ENCODE measurements at regions not wholly inside any gene's neighbourhood (a gene's known extent, or its start where the extent isn't known, plus 50 kb on each side); places are given as distances from the start of the nearest gene placed in this dataset.

GRCh38 chr5:2896371-2897275 lies 145.1 kb upstream of the IRX2 start:
- no peak for DNase-seq (ENCODE audit: low read depth)

GRCh38 chr5:2895876-2896275 lies 144.4 kb upstream of the IRX2 start:
- no peak for DNase-seq (ENCODE audit: low read depth)

GRCh38 chr5:2895196-2895595 lies 143.7 kb upstream of the IRX2 start:
- no peak for DNase-seq (ENCODE audit: low read depth)

- no peak for DNase-seq (ENCODE audit: low read depth)
Measured at GRCh38 chr5:2894736-2895135, 143.3 kb upstream of the IRX2 start.

GRCh38 chr5:2894316-2894715 lies 142.8 kb upstream of the IRX2 start:
- no peak for DNase-seq (ENCODE audit: low read depth)

GRCh38 chr5:2892466-2893000 lies 141.1 kb upstream of the IRX2 start:
- DNase-seq (ENCODE audit: low read depth): no peak

GRCh38 chr5:2891781-2892180 lies 140.3 kb upstream of the IRX2 start:
- no peak for DNase-seq (ENCODE audit: low read depth)

GRCh38 chr5:2890011-2890410 lies 138.5 kb upstream of the IRX2 start:
- DNase-seq (ENCODE audit: low read depth): no peak

GRCh38 chr5:2888520-2889060 lies 137.1 kb upstream of the IRX2 start:
- no peak for DNase-seq (ENCODE audit: low read depth)

- no peak for DNase-seq (ENCODE audit: low read depth)
Measured at GRCh38 chr5:2887481-2888348, 136.2 kb upstream of the IRX2 start.

- no peak for DNase-seq (ENCODE audit: low read depth)
Measured at GRCh38 chr5:2886531-2886930, 135.1 kb upstream of the IRX2 start.

GRCh38 chr5:2883771-2884170 lies 132.3 kb upstream of the IRX2 start:
- DNase-seq (ENCODE audit: low read depth): no peak

GRCh38 chr5:2879701-2880100 lies 128.2 kb upstream of the IRX2 start:
- DNase-seq (ENCODE audit: low read depth): no peak

GRCh38 chr5:2877522-2877921 lies 126.0 kb upstream of the IRX2 start:
- DNase-seq (ENCODE audit: low read depth): no peak

- DNase-seq (ENCODE audit: low read depth): no peak
Measured at GRCh38 chr5:2876183-2876582, 124.7 kb upstream of the IRX2 start.

GRCh38 chr5:2874099-2874498 lies 122.6 kb upstream of the IRX2 start:
- no peak for DNase-seq (ENCODE audit: low read depth)

- DNase-seq (ENCODE audit: low read depth): no peak
Measured at GRCh38 chr5:2872676-2873075, 121.2 kb upstream of the IRX2 start.

- no peak for DNase-seq (ENCODE audit: low read depth)
Measured at GRCh38 chr5:2871282-2871681, 119.8 kb upstream of the IRX2 start.

GRCh38 chr5:2869471-2869870 lies 118.0 kb upstream of the IRX2 start:
- no peak for DNase-seq (ENCODE audit: low read depth)

GRCh38 chr5:2867373-2867933 lies 116.0 kb upstream of the IRX2 start:
- DNase-seq (ENCODE audit: low read depth): no peak

- DNase-seq (ENCODE audit: low read depth): no peak
Measured at GRCh38 chr5:2866662-2867372, 115.3 kb upstream of the IRX2 start.

Measured in forelimb muscle (tissue), 1 donor.